ENCODE measurements at regions not wholly inside any gene's neighbourhood (a gene's known extent, or its start where the extent isn't known, plus 50 kb on each side); places are given as distances from the start of the nearest gene placed in this dataset.

DNA sequence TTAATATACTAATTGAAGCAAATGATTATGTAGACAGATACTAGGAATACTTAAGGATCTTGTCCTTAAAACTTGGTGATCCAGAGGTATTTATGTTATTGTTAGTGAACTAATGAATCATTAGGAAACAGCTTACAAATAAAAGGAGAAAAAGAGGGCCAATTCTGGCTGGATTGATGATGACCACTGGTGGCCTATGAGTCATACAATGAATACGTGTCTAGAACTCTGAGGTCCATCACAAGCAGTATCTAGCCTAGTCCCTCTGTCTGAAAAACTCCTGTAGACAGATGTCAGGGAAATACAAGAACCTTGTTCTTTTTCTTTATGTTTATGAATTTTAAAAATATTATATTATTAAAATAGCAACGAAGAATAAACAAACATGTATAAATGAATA, 51.7 kb upstream of the RTL1 start:
- DNase-seq (ENCODE audit: low spot score) = no peak

DNA sequence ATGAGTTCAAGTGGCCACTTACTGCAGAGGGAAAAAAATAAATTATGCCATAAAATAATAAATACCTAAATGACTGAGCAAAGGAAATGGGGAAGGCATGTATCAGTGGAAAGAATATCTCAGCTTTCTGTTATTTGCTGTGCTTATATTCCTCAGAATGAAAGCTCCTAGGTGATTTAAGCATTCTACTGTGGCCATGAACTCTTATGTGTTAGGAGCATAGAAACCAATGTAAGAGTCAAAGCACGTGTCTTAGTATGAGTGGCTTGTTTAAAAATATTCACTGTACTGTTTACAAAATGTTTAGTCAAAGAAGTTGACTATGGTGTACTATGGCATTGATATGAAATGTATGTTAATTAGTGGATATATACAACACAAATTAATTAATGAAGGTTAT, 59.0 kb upstream of the RTL1 start:
- DNase-seq (ENCODE audit: low spot score) = no peak

DNA sequence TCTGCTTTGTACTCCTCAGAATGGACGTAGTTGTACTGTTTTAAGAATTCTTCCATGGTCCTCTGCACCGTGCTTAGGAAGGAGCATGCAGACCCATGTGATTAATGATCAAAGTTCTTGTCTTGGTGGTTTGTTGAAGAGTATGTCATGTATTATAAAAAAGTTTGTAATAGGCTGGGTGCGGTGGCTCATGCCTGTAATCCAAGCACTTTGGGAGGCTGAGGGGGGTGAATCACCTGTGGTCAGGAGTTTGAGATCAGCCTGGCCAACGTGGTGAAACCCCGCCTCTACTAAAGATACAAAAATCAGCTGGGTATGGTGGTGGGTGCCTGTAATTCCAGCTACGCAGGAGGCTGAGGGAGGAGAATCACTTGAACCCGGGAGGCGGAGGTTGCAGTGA, 61.8 kb upstream of the RTL1 start:
- DNase-seq (ENCODE audit: low spot score) = no peak

DNA sequence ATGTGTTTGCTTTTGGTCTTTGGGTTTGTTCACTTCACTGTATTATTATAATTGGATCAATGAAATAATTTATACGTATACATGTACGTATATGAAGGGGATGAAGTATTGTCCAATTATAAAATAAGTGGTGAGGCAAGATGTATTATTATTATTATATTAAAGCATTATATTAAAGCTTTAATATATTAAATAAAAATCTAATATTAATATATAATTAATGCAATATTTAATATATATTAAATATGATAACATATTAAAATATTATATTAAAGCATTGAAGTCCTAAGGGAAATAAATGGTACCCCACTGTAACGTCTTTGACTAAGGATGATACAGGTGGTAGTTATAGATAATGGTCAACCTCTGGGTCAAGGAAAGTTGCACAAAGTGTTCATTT, 63.7 kb upstream of the RTL1 start:
- DNase-seq (ENCODE audit: low spot score) = no peak

DNA sequence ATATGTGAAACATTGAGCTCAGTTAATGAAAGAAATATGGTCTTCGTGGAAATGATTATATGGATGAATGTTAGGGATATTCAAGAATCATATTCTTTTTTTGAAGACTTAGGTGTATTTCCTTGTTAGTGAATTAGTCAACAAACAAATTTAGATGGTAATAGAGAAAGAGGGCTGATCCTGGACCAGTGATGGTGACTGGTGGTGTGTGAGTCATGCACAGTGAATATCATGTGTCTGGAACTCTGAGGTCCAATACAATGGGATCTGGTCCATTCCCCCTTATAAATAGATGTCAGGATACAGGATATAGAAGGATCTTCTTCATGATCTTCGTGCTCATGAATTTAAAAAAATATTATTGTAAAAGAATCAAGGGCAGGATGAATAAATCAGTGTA, 64.4 kb upstream of the RTL1 start:
- no peak for DNase-seq (ENCODE audit: low spot score)

DNA sequence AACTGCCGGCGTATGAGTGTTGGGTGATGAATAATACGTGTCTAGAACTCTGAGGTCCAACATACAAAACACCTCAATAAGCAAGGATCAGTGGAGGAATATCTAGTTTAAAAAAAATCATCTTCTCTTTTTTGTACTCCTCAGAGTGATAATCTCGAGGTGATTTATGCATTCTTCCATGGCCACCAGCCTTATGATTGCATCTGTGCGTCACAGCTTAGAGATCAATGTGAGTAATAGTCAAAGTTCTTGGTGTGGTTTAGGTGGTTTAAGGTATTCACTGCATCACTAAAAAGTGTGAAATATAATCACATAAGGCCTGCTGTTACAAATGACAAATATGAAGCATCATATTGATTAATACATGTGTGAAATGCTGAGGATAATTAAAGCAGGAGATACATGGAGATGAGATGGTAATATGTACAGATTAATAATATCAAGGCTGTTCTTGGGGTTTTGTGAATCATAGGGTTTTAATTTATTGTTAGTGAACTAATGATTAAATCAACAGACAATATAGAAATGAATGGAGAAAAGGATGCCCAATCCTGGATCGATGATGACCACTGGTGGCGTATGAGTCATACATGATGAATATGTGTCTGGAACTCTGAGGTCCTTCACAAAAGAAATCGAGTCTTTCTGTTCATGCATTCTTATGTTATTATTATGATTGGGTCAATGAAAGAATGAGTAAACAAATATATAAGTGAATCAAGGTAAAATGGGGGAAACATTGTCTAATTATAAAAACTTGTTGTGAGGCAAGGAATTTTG, 68.8 kb upstream of the RTL1 start:
- no peak for DNase-seq (ENCODE audit: low spot score)

DNA sequence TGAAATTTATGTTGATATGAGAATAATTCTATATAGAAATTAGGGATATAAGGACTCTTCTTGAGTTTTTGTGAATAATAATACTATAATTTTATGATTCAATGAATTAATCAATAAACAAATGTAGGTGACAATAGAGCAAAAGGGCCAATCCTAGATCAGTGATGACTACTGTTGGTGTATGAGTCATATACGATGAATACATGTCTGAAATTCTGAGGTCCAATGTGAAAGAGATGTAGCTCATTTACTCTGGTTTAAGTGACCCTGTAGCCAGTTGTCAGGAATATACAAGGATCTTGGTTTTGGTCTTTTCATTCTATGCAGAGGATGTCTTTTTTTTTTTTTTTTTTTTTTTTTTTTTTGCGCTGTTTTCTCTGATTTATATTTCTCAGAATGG, 72.1 kb upstream of the RTL1 start:
- DNase-seq (ENCODE audit: low spot score) = no peak

DNA sequence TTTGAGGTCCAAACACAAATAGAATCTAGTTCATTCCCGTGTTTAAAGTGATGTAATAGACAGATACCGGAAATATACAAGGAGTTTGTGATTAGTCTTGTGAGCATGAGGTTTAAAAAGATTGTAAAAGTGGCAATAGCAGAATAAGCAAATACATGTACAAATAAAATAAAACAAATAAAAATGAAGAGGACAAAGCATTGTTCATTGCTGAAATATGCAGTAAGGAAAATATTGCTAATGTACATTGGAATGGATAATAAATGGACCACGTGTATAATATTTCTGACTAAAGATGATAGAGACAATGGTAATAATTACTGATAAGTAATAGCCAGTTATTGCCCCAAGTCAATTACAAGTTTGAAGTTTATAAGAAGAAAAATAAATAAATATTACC, 75.6 kb upstream of the RTL1 start:
- no peak for DNase-seq (ENCODE audit: low spot score)

DNA sequence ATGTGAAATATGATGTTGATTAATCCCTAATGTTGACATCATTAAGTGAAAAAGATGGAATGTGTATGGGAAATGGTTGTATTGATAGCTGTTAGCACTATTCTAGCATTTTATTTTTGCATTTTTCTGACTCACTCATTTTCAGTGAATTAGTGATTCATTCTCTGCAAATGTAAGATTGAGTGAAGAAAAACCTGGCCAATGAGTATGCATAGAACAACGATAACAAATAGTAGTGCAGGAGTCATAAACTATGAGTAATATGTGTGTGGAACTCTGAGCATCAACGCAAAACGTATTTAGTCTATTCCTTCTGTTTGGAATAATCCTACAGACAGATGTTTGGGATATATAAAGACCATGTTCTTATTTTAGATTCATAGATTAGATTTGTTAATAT, 76.3 kb upstream of the RTL1 start:
- no peak for DNase-seq (ENCODE audit: low spot score)

DNA sequence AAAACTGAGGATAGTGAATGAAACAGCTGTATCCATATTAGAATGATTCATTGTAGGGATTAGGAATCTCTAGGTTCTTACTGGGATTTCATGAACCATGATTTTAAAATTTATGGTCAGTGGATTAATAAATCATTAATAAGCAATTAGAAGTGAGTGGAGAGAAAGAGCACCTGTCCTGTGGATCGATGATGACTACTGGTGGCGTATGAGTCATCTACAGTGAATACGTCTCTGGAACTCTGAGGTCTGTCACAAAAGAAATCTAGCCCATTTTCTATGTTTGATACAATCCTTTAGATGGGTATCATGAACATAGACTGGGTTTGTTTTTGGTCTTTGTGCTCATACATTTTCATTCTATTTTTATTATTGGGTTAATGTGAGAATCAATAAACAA, 77.3 kb upstream of the RTL1 start:
- DNase-seq (ENCODE audit: low spot score) = no peak

DNA sequence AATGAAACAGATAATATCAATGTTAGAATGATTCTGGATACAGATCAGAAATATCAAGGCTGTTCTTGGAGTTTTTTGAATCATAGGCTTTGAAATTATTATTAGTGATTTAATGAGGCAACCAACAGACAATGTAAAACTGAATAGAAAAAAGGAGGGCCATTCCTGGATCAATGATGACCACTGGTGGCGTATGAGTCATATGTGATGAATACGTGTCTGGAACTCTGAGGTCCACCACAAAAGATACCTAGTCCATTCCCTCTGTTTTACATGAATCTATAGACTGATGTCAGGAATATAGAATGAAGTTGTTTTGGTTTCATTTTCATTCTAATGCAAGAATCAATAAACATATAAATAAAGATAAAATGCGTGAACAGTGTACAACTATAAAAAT, 78.3 kb upstream of the RTL1 start:
- DNase-seq (ENCODE audit: low spot score) = no peak

DNA sequence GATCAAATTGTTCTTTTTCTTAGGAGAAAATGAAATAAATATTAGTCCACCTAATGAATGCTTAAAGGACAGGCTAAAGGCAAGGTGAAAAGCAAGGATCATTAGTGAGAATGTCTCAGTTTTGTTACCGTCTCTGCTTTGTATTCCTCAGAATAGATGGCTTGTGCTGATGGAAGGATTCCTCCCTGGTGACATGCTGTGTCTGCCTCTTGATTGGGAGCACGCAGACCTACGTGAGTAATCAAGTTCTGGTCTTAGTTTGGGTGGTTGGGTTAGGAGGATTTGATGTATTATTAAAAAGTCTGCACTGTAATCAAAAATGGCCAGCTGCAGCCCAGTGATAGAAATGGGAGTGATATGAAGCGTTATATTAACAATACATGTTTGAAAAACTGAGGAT, 78.8 kb upstream of the RTL1 start:
- DNase-seq (ENCODE audit: low spot score) = no peak

DNA sequence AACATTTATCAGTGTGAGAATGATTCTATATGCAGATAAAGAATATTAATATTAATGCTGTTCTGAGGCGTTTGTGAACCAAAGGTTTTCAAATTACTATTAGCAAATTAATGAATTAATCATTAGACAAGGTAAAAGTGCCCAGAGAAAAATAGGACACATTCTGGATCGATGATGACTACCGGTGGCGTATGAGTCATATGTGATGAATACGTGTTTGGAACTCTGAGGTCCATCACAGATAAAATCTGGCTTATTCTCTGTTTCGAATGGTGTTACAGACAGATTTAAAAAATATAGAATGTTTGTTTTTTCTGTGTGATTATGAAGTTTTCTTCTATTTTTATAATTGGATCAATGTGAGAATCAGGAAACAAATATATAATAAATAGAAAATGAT, 79.2 kb upstream of the RTL1 start:
- DNase-seq (ENCODE audit: low spot score) = no peak

DNA sequence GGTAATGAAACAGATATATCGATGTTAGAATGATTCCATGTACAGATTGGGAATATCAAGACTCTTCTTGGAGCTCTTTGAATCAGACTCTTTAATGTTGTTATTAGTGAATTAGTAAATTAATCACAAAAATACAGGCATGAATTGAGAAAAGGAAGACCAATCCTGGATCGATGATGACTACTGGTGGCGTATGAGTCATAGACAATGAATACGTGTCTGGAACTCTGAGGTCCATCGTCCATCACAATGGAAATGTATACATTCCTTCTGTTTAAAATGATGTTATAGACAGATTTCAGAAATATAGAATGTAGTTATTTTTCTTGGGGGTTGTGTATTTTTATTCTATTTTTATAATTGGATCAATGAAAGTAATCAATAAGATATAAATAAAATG, 80.2 kb upstream of the RTL1 start:
- DNase-seq (ENCODE audit: low spot score) = no peak

DNA sequence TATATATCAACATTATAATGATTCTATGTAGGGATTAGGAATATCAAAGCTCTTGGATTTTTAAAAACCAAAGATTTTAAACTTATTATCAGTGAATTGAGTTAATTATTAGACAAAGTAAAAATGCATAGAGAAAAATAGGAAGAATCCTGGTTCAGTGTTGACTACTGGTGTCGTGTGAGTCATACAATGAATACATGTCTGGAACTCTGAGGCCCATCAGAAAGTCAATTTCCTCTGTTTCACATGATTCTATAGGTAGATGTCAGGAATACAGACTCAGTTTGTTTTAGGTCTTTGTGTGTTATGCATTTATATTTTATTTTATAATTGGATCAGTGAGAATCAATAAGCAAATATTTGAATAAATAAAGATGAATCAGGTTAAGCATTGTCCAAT, 84.5 kb upstream of the RTL1 start:
- DNase-seq (ENCODE audit: low spot score) = no peak

DNA sequence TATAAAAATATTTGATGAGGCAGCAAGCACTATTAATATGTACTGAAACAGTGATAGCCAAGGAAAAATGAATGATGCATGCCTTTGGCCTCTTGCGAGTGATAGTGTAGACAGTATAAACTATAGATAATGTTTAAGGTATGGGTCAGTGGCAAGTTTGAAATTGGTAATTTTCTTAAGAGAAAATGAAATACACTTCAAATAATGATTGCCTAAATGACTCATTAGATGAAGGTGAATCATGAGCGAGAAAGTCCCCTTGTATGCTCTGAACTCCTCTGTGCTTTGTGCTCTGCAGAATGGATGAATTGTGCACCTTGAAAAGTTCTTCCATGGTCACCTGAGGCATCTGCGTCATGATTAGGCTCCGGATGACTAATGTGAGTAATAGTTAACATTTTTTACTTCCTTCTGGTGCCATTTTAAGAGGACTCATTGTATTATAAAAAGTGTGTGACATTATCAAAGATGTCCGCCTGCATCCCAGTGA, 84.9 kb upstream of the RTL1 start:
- DNase-seq (ENCODE audit: low spot score) = no peak

DNA sequence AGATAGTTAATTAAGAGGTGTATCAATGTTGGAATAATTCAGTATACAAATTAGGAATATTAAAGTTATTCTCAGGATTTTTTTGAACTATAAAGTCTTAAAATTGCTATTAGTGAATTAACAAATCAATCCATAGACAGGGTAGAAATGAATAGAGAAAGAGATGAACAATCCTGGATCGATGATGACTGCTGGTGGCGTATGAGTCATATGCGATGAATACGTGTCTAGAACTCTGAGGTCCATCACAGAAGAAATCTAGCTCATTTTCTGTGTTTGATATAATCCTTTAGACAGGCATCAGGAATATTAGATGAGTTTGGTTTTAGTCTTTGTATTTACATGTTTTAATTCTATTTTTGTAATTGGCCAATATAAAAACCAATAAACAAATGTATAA, 85.4 kb upstream of the RTL1 start:
- no peak for DNase-seq (ENCODE audit: low spot score)

DNA sequence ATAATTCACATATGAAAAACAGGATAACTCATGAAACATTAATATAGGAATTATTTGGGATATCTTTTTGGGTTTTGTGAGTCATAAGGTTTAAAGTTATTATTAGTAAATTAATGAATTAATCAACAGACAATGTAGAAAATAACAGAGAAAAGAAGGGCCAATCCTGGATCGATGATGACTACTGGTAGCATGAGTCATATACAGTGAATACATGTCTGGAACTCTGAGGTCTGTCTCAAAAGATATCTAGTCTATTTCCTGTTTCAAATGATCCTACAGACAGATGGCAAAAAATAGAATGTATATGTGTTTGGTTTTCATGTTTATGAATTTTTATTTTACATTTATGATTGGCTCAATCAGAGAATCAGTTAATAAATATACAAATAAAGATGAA, 86.4 kb upstream of the RTL1 start:
- no peak for DNase-seq (ENCODE audit: low spot score)

DNA sequence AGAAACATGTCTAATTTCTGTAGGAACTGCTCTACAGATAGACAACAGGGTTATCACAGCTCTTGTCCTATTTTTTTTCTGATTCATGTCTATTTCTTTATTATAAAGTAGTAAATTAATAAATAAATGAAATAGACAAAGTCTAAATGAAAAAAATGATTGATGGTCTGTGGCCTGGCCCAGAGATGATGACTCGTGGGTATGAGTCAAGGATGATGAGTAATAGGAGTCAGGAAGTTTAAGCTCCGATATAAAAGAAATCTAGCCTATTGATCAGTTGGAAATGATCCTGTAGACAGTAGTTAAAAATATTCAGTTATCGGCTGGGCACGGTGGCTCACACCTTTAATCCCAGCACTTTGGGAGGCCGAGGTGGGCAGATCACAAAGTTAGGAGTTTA, 90.6 kb upstream of the RTL1 start:
- no peak for DNase-seq (ENCODE audit: low spot score)

DNA sequence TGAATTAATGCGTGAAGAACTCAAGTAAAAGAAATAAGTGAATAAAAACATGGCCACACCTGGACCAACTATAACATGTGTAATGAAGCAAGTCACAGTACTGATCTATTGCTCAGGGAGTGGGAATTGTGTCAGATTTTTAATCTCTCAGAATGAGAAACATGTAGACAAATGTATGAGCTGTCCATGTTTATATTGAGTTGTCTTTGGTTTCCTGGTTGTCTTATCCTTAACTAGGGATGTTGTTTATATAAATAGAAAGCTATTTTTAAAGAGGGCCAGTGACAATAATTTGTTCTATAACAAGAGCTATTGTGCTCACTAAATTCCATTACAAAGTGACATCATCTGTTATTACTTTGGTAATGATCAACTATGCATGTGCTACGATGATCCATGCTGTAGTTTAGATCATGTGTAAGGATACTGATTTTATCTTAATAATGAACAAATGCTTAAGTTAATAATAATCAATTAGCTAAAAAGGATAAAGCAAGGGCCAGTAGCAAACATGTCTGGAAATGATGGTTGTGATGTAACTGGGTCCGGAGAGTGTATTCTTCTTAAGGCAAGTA, 91.3 kb upstream of the RTL1 start:
- DNase-seq (ENCODE audit: low spot score) = no peak

DNA sequence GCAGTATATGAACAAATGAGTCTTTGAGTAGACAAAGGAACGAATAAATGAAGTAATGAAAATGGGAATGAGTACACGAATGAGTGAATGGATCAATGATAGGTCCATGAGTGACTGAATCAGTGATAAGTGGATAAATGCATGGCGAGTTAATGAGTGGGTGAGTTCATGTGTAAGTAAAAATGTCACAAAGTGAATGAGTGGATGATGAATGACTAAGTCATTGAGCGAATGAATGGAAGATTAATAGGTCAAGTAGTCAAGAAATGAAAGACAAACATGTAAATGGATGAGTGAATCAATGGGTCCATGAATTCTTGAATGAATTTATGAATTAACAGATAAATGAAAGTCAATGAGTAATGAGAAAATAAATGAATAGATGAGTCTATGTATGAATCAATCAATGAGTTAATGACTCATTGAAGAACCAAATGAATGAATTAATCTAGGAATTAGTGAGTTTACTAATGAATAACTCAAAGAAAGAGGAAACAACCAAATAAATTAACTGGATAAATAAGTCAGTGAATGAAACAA, 97.3 kb upstream of the RTL1 start:
- no peak for DNase-seq (ENCODE audit: low spot score)

DNA sequence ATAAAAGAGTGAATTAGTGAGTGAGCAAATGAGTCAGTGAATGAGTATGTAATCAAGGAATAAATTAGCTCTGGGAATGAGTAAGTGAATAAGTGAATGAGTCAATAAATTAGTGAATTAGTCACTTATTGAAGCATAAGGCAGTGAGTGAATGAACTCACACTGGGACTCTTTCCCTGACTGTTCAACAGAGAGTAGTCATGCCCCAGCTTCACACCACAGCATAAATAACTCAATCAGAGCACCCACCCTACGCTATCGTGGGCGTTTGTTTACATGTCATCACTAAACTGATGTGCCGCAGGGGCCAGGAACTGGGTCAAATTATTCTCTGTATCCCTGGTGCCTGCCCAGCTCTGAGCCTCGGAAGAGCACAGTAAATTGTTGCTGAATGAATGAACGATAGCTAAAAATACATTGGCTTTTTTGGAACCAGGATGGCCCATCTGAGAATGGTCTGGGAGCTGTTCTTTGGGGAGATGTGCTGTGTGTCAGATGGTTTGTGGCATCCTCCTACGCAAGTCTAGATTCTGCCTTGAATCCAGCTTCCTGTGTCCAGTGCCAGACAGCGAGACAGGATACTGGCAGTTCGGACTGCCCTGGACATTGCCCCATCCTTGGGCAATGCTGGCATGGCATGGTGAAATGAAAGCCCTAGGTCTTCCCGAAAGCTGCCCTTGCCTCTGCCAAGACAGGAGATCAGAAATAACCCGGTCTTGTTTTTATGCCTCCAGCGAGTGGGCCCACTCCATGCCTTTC, 98.0 kb upstream of the RTL1 start:
- no peak for DNase-seq (ENCODE audit: low spot score)

DNA sequence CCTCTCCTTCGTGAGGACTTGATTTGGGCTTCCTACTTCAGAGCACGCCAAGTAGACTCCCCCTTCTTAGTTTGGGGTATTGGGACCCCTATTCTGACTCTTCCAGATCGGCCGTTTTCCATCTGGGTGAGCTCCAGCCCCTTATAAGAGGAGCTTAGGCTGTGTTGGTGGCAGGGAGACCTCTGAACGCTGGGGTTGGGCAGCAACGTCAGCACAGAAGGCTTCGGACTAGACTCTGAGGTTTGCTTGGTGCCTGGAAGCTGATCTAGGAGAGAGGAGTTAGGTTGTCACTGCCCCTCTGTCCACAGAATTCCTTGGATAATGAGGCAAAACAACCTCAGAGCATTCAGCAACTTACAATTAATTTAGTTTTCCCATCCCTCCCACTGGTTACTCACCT, 99.2 kb upstream of the RTL1 start:
- DNase-seq (ENCODE audit: low spot score) = no peak

Data from D341Med (cell line).